Testis (tissue), 2 donors: ENCODE measurements at regions not wholly inside any gene's neighbourhood (a gene's known extent, or its start where the extent isn't known, plus 50 kb on each side); places are given as distances from the start of the nearest gene placed in this dataset.

Source experiments
- POLR2A ChIP-seq: fragments of 450-650 bp; IDR thresholded peaks from one replicate; pipeline ENCODE4 v1.6.1; 2017; ENCODE audit warnings: antibody characterized with exemption, mild to moderate bottlenecking, moderate library complexity
- TF ChIP-seq, protein P1 (sequence below), 3 experiments: fragments of 450-650 bp in 2 of 3; fragments of 200-600 bp in 1 of 3; sonication (generic) in 1 of 3; IDR thresholded peaks; one replicate each; pipeline ENCODE4 v1.5.1; 2016 to 2019; ENCODE audit warnings: antibody characterized with exemption in 3 of 3, mild to moderate bottlenecking in 2 of 3, moderate library complexity in 1 of 3

DNA sequence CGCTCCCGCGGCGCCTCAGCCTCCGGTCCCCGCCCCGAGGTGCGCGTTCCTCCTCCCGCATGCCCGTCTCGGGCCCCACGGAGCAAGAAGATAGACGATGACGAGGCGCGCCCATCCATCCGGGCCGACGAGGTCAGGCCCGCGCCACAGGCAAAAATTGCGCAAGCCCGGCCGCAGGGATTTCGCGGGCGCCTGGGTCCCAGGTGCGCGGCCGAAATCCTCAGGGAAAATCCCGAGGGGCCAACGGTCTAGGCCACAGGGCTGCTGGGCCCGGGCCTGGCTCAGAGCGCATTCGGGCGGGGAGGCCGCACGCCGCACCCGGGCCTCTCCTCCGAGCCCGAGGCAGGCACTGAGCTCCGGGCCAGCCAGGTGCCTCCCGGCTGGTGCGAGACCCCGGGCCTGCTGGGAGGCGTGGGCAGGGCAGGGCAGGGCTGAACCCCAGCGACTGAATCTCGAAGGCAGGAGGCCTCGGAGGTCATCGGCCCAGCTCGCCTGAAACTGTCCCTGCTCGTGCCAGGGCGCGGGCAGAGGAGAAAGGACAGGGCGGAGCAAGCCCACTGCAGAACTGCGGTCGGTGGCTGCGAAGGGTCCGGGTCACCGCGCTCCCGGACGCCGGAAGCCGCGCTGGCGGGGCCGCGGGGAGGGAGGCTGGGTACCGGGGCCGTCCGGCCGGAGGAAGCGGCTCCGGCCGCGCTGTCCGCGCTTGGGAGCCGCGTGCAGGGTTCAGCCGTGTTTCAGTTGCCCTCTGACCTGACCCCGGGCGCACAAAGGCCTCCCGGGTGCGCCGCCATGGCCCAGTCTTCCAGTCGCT, 66.8 kb downstream of the FOXD1 start:
- no peak for TF ChIP-seq POLR2A
- TF ChIP-seq, protein P1, sequence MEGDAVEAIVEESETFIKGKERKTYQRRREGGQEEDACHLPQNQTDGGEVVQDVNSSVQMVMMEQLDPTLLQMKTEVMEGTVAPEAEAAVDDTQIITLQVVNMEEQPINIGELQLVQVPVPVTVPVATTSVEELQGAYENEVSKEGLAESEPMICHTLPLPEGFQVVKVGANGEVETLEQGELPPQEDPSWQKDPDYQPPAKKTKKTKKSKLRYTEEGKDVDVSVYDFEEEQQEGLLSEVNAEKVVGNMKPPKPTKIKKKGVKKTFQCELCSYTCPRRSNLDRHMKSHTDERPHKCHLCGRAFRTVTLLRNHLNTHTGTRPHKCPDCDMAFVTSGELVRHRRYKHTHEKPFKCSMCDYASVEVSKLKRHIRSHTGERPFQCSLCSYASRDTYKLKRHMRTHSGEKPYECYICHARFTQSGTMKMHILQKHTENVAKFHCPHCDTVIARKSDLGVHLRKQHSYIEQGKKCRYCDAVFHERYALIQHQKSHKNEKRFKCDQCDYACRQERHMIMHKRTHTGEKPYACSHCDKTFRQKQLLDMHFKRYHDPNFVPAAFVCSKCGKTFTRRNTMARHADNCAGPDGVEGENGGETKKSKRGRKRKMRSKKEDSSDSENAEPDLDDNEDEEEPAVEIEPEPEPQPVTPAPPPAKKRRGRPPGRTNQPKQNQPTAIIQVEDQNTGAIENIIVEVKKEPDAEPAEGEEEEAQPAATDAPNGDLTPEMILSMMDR (IDR thresholded peaks at IDR 0.05), result no peak
